GM12891 (cell line): ENCODE measurements at regions not wholly inside any gene's neighbourhood (a gene's known extent, or its start where the extent isn't known, plus 50 kb on each side); places are given as distances from the start of the nearest gene placed in this dataset.

Experiments
- DNase-seq: peaks from one replicate; pipeline ENCODE4 v3.0.0; 2011; ENCODE audit warnings: low spot score; ENCODE audit not compliant: insufficient read length
- FAIRE-seq: peaks from 2 replicates; lab custom pipeline; 2011; peaks lifted over from hg19 to GRCh38; lab: Jason Lieb, UNC
- PAX5 ChIP-seq: IDR thresholded peaks from 2 replicates; pipeline ENCODE4 v1.6.1; 2011; ENCODE audit warnings: low read length, moderate library complexity, mild to moderate bottlenecking; ENCODE audit not compliant: insufficient read depth, severe bottlenecking
- POLR2A ChIP-seq: IDR thresholded peaks from 2 replicates; pipeline ENCODE4 v1.6.1; 2011; ENCODE audit warnings: low read depth, low read length, control low read depth
- POLR2AphosphoS5 ChIP-seq: IDR thresholded peaks from 2 replicates; pipeline ENCODE4 v1.6.1; 2011; ENCODE audit warnings: low read depth, low read length, control low read depth
- POU2F2 ChIP-seq: IDR thresholded peaks from 2 replicates; pipeline ENCODE4 v1.6.1; 2011; ENCODE audit warnings: low read depth, mild to moderate bottlenecking, control low read depth, low read length, moderate library complexity
- SPI1 ChIP-seq: IDR thresholded peaks from 2 replicates; pipeline ENCODE4 v1.6.1; 2011; ENCODE audit warnings: low read depth, low read length, control low read depth
- TAF1 ChIP-seq: IDR thresholded peaks from 2 replicates; pipeline ENCODE4 v1.6.1; 2011; ENCODE audit warnings: low read depth, low read length, control low read depth

- no peak for DNase-seq
- TF ChIP-seq POLR2AphosphoS5 (no peak), SPI1 (no peak), TAF1 (no peak), PAX5 (no peak), POU2F2 (no peak), POLR2A (no peak)
- FAIRE-seq: no peak
These were observed 61.4 kb upstream of the NSMCE3 start for GRCh38 chr15:29331071-29331470.

GRCh38 chr15:29324746-29325145 lies 55.1 kb upstream of the NSMCE3 start:
- DNase-seq: no peak
- no peak for FAIRE-seq

GRCh38 chr15:29323557-29323956 lies 53.9 kb upstream of the NSMCE3 start:
- DNase-seq: no peak
- TF ChIP-seq PAX5 (no peak), SPI1 (no peak)
- no peak for FAIRE-seq

More at GRCh38 chr15:29324746-29325145, 55.1 kb upstream of the NSMCE3 start:
- no peak for TF ChIP-seq TAF1
- TF ChIP-seq POLR2AphosphoS5: no peak
- no peak for TF ChIP-seq SPI1
- TF ChIP-seq PAX5: no peak
- TF ChIP-seq POLR2A: no peak
- TF ChIP-seq POU2F2: no peak

- FAIRE-seq (no peak), DNase-seq (no peak)
- TF ChIP-seq POLR2AphosphoS5 (no peak), POU2F2 (no peak), TAF1 (no peak)
These were observed 52.8 kb upstream of the NSMCE3 start for GRCh38 chr15:29322415-29322814.

GRCh38 chr15:29320420-29320819 lies 50.8 kb upstream of the NSMCE3 start:
- TF ChIP-seq POLR2A (no peak), POLR2AphosphoS5 (no peak), SPI1 (no peak), POU2F2 (no peak), TAF1 (no peak), PAX5 (no peak)
- FAIRE-seq (no peak), DNase-seq (no peak)

GRCh38 chr15:29319823-29320222 lies 50.2 kb upstream of the NSMCE3 start:
- FAIRE-seq (no peak), DNase-seq (no peak)
- TF ChIP-seq TAF1 (no peak), POU2F2 (no peak), SPI1 (no peak)
